Neural cell (in vitro differentiated cells): ENCODE measurements at regions not wholly inside any gene's neighbourhood (a gene's known extent, or its start where the extent isn't known, plus 50 kb on each side); places are given as distances from the start of the nearest gene placed in this dataset.

Source experiments
- H2AFZ ChIP-seq: fragments of 200-600, 300-800 bp; sonication (generic), shearing (Covaris generic); 2 replicates; pipeline ENCODE4 v1.6.0; 2014; ENCODE audit warnings: low read depth, mild to moderate bottlenecking, antibody characterized with exemption, low read length, moderate library complexity
- H3F3A ChIP-seq: fragments of 200-600 bp; shearing (Covaris generic); 2 replicates; pipeline ENCODE4 v1.6.1; 2016; ENCODE audit warnings: mild to moderate bottlenecking, moderate library complexity, mixed read lengths, antibody characterized with exemption, low read length; ENCODE audit not compliant: insufficient read depth, poor library complexity, severe bottlenecking
- H3K27ac ChIP-seq: fragments of 200-600, 300-800 bp; sonication (generic), shearing (Covaris generic); 2 replicates; pipeline ENCODE4 v1.5.1; 2014; ENCODE audit warnings: mild to moderate bottlenecking, low read length, moderate library complexity
- H3K27me3 ChIP-seq: fragments of 300-800, 200-600 bp; sonication (generic), shearing (Covaris generic); 2 replicates; pipeline ENCODE4 v1.6.0; 2014; ENCODE audit warnings: mild to moderate bottlenecking, low read depth, low read length, moderate library complexity; ENCODE audit not compliant: insufficient read depth
- H3K36me3 ChIP-seq: fragments of 300-800, 200-600 bp; sonication (generic), shearing (Covaris generic); 2 replicates; pipeline ENCODE4 v1.5.1; 2014; ENCODE audit warnings: mild to moderate bottlenecking, antibody characterized with exemption, low read length, moderate library complexity; ENCODE audit not compliant: insufficient read depth
- H3K4me2 ChIP-seq: fragments of 300-800, 200-600 bp; sonication (generic), shearing (Covaris generic); 2 replicates; pipeline ENCODE4 v1.6.0; 2014; ENCODE audit warnings: mild to moderate bottlenecking, low read length
- H3K4me3 ChIP-seq: fragments of 300-800, 200-600 bp; sonication (generic), shearing (Covaris generic); 2 replicates; pipeline ENCODE4 v1.5.1; 2014; ENCODE audit warnings: mild to moderate bottlenecking, low read length, moderate library complexity
- H3K79me2 ChIP-seq: fragments of 200-600 bp; shearing (Covaris generic); replicated peaks from 2 replicates; pipeline ENCODE4 v1.6.0; 2014; ENCODE audit warnings: mild to moderate bottlenecking, low read length, moderate library complexity; ENCODE audit not compliant: insufficient read depth
- H3K9ac ChIP-seq: fragments of 300-800, 200-600 bp; sonication (generic), shearing (Covaris generic); 2 replicates; pipeline ENCODE4 v1.6.1; 2016; ENCODE audit warnings: mild to moderate bottlenecking, low read length, mixed read lengths
- H3K9me2 ChIP-seq: fragments of 200-600 bp; shearing (Covaris generic); 2 replicates; pipeline ENCODE4 v1.6.1; 2016; ENCODE audit warnings: mild to moderate bottlenecking, low read length, mixed read lengths; ENCODE audit not compliant: insufficient read depth
- H3K9me3 ChIP-seq: fragments of 200-600, 300-800 bp; sonication (generic), shearing (Covaris generic); 2 replicates; pipeline ENCODE4 v1.6.1; 2016; ENCODE audit warnings: mild to moderate bottlenecking, mixed run types, low read length, moderate library complexity, mixed read lengths
- H4K20me1 ChIP-seq: fragments of 200-600 bp; shearing (Covaris generic); 2 replicates; pipeline ENCODE4 v1.6.1; 2016; ENCODE audit warnings: mild to moderate bottlenecking, mixed run types; ENCODE audit not compliant: insufficient read depth
- CTCF ChIP-seq: fragments of 450-650 bp; IDR thresholded peaks from 2 replicates; pipeline ENCODE4 v1.5.1; 2014; ENCODE audit warnings: antibody characterized with exemption, mild to moderate bottlenecking, moderate library complexity; ENCODE audit not compliant: poor library complexity, severe bottlenecking
- EP300 ChIP-seq: fragments of 450-650 bp; conservative IDR thresholded peaks from 2 replicates; pipeline ENCODE4 v1.6.1; 2014; ENCODE audit warnings: antibody characterized with exemption, mild to moderate bottlenecking, moderate library complexity; ENCODE audit not compliant: poor library complexity, severe bottlenecking
- EZH2 ChIP-seq: fragments of 200-600, 300-800 bp; shearing (Covaris generic), sonication (generic); IDR thresholded peaks from 2 replicates; pipeline ENCODE4 v1.6.1; 2014; ENCODE audit warnings: antibody characterized with exemption, low read length, borderline replicate concordance, mild to moderate bottlenecking; ENCODE audit not compliant: insufficient read depth, poor library complexity, severe bottlenecking
- MXI1 ChIP-seq: fragments of 450-650 bp; conservative IDR thresholded peaks from 2 replicates; pipeline ENCODE4 v1.6.1; 2014; ENCODE audit warnings: antibody characterized with exemption, mild to moderate bottlenecking; ENCODE audit not compliant: poor library complexity, severe bottlenecking
- POLR2AphosphoS5 ChIP-seq: IDR thresholded peaks from 2 replicates; pipeline ENCODE4 v1.6.1; 2012
- RAD21 ChIP-seq: fragments of 450-650 bp; conservative IDR thresholded peaks from 2 replicates; pipeline ENCODE4 v1.6.1; 2014; ENCODE audit warnings: antibody characterized with exemption, mild to moderate bottlenecking, moderate library complexity
- REST ChIP-seq: IDR thresholded peaks from 2 replicates; pipeline ENCODE4 v1.6.1; 2012; ENCODE audit warnings: borderline replicate concordance
- SMC3 ChIP-seq: fragments of 450-650 bp; conservative IDR thresholded peaks from 2 replicates; pipeline ENCODE4 v1.6.1; 2014; ENCODE audit warnings: antibody characterized with exemption, mild to moderate bottlenecking, moderate library complexity; ENCODE audit not compliant: poor library complexity
- TAF1 ChIP-seq: IDR thresholded peaks from 2 replicates; pipeline ENCODE4 v1.6.1; 2012; ENCODE audit warnings: low read depth
- small RNA-seq, 3 experiments: library from RNA; depleted of rRNA; stranded (forward); fragments of <200 nt; gene quantifications; one replicate each; pipeline ENCODE3, GENCODE V24; 2012

- TF ChIP-seq REST: no peak
- TF ChIP-seq EZH2: no peak
- no peak for TF ChIP-seq CTCF
- TF ChIP-seq POLR2AphosphoS5: no peak
- no peak for TF ChIP-seq SMC3
- no peak for TF ChIP-seq TAF1
- TF ChIP-seq RAD21: no peak
- TF ChIP-seq EP300: no peak
- no peak for TF ChIP-seq MXI1
- H3F3A ChIP-seq: no peaks in the 10 kb centered on the region
- no peak overlapping the region for H3K27ac ChIP-seq
- no peaks in the 10 kb centered on the region for H4K20me1 ChIP-seq
- H3K9ac ChIP-seq: no peak overlapping the region
- no peak overlapping the region for H2AFZ ChIP-seq
- H3K36me3 ChIP-seq: no peaks in the 10 kb centered on the region
- no peak overlapping the region for H3K4me3 ChIP-seq
- H3K9me3 ChIP-seq: no peaks in the 10 kb centered on the region
- no peaks in the 10 kb centered on the region for H3K9me2 ChIP-seq
- H3K4me2 ChIP-seq: no peak overlapping the region
- H3K27me3 ChIP-seq: no peaks in the 10 kb centered on the region
- no peaks in the 10 kb centered on the region for H3K79me2 ChIP-seq
These were observed 58.7 kb upstream of the FAM83B start for GRCh38 chr6:54787825-54788224.

Small RNAs in the stretch of these regions (small RNA-seq; reads per million reads assigned to genes)
- gene RNU6-1023P: 0 reads per million in 3 experiments
